ENCODE measurements at regions not wholly inside any gene's neighbourhood (a gene's known extent, or its start where the extent isn't known, plus 50 kb on each side); places are given as distances from the start of the nearest gene placed in this dataset.
"Not testable (repeated sequence)": the region's sequence is repeated elsewhere in the genome, so short reads cannot be mapped to it uniquely, and the experiment has no call there.

GRCh38 chr10:91745090-91745831, 53.0 kb upstream of the TNKS2 start:
- DNase-seq: peak; percentile 9

- no peak for DNase-seq
These were observed 54.8 kb upstream of the TNKS2 start for GRCh38 chr10:91743465-91743864.

DNA sequence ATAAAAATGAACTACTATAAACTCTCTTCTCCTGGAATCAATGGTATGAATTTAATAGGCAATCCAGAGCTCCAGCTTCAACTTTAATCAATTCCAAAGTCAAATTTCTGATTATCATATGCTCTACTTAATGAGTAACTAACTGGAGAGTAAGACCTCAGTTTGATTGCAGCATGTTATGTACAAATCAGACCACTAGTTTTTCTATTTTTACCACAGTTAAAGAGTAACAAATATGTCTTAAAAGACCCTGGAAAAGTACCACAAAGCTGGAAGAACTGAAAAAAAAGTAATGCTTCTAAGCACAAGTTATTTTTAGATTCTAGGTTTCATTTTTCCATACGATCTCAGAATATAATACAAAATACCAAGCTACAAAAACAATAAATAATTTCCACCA, 56.0 kb upstream of the TNKS2 start:
- no peak for DNase-seq

GRCh38 chr10:91741356-91741755, 56.9 kb upstream of the TNKS2 start:
- no peak for DNase-seq

DNA sequence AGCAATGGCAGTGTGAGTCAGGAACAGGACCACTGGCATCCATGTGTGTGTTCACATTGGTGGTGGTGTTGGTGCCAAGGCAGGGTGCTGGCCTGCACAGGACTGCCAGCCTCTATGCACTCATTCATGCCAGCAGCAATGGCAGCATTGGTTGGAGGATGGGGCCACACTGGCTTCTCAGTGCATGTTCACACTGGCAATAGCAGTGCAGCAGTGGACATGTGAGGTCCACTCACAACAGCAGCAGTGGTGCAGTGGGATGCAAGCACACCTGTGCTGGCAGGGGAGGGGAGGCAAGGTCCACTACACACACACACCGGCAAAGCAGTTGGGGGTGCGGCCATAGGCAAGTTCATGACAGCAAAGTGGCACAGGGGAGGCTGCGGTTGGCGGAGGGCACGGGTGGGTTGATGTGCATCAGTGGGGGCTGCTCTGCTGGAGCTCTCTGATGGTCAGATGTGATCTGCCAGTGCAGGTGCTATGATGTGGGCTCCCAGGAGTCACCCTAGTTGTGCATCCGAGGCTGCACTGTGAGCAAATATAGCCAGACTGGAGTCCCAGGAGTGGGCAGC, 57.8 kb upstream of the TNKS2 start:
- DNase-seq: no peak

DNA sequence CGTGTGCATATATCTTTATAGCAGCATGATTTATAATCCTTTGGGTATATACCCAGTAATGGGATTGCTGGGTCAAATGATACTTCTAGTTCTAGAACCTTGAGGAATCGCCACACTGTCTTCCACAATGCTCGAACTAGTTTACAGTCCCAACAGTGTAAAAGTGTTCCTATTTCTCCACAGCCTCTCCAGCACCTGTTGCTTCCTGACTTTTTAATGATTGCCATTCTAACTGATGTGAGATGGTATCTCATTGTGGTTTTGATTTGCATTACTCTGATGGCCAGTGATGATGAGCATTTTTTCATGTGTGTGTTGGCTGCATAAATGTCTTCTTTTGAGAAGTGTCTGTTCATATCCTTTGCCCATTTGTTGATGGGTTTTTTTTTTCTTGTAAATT, 66.0 kb upstream of the TNKS2 start:
- DNase-seq: not testable (repeated sequence)

- not testable (repeated sequence) for DNase-seq
These were observed 68.9 kb upstream of the TNKS2 start for GRCh38 chr10:91729339-91729738.

GRCh38 chr10:91726355-91726754, 71.9 kb upstream of the TNKS2 start:
- no peak for DNase-seq

DNA sequence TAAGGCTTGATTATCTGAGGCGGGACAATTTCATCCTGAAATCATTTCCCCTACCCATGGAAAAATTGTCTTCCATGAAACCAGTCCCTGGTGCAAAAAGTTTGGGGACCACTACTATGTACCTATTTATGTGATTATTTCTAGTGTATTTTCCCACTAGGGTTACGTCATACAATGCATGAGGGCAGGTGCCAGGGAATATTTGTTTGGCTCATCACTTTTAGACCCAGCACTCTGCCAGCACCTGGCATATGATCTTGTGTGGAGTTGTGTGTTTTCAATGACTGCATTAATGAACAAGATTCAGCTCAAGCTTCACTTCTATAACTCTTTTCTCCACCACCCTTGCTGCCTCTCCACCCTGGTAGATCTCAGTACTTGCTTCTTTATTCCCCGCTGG, 73.3 kb upstream of the TNKS2 start:
- DNase-seq: no peak

DNA sequence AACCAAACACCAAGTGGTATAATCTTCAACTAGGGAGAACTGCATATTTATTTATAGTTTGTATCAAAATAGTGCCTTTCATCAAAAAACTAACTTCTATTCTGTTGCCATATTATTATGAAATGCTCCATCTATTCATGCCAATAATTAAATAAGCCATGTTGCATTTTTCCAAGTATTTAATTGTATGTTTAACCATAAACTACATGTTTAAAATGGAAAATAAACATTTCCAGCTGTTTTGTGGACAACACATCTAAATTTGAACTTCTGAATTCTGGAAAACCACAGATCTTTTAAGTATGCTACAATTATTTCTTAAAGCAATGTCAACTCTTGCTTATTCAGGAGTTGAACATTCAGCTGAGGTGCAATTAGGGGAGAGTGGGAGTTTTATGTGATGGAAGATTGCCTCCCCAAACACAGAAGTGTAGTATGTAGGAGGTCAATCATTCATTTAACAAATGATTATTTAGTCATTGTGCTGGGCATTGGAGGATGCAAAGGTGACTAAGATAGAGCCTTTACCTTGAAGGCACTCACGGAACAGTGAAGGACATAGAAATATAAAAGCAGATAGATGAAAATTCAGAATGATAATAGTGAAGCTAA, 80.7 kb upstream of the PPP1R3C start:
- DNase-seq: no peak

DNA sequence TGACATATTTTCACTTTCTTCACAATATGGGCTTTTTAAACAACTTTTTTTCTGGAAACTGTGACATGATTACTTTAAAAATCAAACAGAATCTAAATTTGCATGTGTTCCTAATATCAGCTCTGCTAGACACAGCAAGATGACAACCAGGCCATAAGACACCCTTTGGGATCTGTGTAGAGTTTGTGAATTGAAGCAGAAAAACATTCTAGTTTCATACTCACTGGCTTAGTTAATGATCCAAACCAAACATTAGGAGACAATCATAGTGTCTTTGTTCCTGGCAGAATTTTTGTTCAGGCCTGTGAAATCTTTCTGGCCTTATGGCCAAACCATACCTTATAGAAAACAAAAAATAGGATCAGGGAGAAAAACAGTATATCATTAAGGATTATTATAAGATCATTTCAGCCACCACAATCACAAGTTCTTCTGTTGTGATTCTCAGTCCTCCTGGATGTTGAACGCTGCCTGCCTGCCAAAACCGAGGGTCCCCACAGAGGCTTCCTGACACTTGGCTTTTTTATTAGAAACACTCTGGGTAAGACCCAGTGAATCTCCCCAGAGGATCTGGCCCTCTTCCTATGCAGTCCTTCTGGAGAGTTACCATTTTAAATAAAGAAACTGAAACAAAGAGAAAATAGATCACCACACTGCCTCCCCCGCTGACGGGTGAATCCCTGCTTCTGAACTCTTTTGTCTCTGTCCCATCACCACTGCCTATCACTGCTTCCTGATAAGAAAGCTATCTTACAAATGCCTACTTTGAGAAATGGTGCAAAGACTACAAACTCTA, 79.2 kb upstream of the PPP1R3C start:
- DNase-seq: peak; percentile 20

GRCh38 chr10:91709394-91709798, 76.5 kb upstream of the PPP1R3C start:
- DNase-seq: no peak

DNA sequence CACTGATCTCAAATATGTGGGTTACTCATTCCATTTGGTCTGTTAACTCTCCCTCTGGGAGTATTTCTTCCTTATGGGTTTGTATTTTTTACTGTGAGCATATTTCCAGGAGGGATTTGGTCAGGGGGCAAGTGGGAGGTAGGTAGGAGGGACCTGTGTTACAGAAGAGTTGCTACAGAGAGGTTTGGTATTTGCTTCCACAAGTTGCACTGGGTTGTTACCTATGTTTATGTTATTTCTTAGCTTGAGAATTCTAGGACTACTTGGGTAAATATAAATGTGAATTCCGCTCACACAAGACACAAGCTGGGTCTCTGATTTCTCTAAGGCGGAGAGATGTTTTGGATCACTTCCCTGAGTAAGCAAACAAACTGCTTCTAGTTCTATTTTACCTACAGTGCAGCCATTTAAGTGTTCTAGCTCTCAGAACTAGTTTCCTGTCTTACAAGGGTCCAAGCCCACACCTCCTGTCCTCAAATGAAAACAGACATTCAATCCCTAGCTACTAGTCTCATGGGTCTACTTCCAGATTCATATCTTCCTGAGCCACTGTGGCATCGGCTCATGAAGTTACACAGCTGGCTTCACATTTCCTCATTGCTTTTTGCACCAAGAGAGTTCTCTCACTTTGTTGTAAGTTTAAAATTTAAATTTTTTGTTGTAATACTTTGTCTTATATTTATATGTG, 75.4 kb upstream of the PPP1R3C start:
- DNase-seq: peak; percentile 8

DNA sequence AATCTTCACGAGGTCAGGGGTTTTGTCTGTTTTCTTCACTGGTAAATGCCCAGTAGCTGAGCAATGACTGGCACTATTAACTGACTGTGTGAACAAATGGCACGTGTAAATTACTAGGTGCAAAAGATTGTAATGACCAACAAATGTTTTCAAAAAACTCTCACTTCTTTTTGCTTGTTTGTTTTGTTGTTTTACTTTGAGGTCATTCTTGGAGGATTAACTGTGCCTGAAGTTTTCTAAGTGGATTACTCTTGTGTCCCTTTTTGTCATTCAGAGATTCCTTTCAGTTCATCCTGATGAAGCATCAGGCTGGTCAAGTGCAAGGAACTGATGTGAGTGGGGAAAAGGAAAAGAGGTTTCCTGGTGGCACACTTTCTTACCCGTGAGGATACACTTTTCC, 74.4 kb upstream of the PPP1R3C start:
- DNase-seq: no peak

GRCh38 chr10:91705948-91706670, 73.2 kb upstream of the PPP1R3C start:
- DNase-seq: no peak

- no peak for DNase-seq
These were observed 69.7 kb upstream of the PPP1R3C start for GRCh38 chr10:91702620-91703019.

DNA sequence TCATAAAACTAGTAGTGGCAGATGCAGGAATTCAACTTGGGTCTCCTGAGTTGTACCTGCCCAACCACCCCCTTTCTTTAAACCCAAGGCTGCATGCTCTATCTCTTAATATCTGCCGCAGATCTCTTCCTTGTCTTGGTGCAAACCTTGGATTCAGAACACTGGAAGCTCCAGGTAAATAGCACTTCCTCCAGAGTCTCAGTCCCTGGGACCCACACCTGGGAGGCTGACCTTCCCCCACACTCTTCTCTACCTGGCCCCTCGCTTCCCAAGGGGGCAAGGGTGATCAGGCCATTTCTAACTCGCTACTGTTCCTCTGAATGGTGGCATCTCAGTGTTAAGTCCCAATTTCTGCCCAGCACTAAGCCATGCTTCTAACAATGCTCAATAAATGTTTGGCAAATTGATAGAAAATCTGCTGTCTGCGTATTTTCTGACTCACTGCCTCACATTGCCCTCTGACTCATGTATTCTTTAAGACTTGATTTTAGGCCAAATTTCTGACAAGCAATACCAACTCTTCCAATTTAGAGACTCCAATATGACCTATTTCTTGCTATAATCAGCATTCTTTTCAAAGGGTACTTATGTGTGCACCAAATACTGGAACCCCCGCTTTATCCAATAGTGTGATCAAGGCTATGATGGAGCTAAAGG, 68.0 kb upstream of the PPP1R3C start:
- DNase-seq: no peak

DNA sequence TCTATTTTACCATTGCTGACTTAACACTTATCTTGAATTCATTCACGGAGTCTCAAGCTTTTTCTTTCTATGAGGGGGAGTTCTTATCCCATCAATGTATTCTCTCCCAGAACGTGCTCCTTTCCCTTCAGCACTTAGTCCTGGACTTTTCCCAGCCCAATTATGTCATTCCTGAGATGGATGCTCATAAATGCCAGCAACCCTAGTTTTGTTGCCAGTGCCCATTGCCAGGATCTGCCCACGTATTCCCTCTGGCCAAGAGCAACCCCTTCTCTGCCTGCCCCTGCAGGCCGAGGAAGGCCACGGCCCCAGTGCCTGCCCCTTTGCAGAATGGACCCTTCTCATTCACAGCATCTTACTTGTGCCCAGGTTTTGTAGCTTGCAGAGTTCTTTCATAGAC, 67.4 kb upstream of the PPP1R3C start:
- DNase-seq: no peak

DNA sequence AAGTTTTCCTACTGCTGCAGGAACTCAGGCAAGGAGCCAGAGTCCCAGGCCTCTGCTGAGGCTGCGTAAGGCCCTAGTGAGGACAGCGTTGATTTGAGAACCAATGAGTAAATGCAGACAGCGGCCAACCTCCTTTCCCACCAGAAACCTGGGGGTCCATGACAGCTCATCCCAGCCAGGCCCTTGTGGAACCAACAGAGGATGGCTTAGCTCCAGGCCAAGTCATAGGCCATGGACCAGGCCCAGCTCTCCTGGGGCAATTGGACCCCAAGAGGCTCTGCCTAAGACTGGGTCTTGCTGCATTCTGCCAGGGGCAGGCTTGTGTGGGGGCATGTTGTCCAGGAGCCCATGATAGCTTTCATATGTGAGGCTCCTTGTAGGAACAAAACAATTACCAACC, 65.4 kb upstream of the PPP1R3C start:
- DNase-seq: no peak

DNA sequence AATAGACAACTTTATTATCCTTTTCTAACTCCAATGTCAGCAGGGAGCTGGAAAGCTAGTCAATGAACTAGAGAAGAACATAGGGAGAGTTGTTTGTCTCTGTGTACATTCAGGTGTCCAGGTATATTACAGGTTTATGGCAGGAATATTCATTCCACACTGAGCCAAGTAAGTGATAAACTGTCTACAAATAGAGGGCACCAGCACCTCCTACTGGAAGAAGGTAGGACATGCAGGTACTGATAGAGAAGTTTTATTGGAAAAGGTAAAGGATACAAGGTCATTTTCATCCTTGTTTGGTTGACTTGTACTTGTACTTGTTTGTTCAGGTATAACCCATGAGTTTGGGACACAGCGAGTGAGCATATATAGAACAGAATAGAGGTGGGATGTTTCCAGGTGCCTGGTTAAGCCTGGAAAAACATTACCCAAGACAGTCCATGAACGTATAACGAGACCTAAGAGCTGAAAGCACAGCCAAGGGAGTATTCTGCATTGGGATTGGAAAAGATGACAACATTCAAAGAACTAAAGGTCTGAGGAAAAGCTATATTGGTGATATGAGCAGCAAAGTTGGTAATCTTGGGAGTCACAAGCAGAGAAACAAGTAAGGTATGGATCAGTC, 61.4 kb upstream of the PPP1R3C start:
- no peak for DNase-seq

DNA sequence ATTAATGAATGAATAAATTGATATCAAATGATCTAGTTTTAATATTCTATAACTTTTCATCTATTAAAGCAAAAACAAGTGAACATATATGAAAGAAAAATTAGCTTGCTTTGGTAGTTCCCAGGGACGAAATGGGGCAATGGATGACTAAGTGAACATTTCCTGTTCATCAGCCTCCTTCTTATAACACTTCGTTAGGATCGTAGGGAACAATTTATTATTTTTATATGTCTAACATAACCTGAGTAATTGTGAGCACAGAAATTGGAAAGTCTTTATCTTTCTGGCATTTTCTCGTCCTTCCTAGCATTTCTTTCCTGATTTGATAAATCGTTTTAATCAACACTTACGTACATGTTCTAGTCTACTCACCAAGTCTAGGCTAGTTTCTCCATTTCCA, 59.1 kb upstream of the PPP1R3C start:
- DNase-seq: no peak
